ENCODE measurements at regions not wholly inside any gene's neighbourhood (a gene's known extent, or its start where the extent isn't known, plus 50 kb on each side); places are given as distances from the start of the nearest gene placed in this dataset.

DNA sequence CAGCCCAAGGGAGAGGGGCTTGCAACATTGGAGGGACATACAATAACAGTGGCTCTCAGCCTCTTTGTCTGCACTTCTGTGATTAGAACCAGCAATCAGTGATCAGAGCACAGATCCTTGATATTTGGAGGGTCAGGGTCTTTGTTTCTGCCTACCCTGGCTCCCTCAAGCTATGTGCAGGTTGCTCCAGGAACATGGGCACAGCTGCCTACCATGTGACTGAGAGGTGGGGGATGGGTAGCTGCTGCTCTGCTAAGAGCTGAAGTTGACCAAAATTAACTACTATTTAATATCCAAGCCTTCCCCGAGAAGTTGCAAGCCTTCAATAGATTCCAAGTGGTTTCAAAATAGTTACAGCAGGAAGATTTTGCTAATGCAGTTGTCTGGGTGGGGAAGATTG, 202.6 kb downstream of the ZIC5 start:
- TF ChIP-seq, protein P1, sequence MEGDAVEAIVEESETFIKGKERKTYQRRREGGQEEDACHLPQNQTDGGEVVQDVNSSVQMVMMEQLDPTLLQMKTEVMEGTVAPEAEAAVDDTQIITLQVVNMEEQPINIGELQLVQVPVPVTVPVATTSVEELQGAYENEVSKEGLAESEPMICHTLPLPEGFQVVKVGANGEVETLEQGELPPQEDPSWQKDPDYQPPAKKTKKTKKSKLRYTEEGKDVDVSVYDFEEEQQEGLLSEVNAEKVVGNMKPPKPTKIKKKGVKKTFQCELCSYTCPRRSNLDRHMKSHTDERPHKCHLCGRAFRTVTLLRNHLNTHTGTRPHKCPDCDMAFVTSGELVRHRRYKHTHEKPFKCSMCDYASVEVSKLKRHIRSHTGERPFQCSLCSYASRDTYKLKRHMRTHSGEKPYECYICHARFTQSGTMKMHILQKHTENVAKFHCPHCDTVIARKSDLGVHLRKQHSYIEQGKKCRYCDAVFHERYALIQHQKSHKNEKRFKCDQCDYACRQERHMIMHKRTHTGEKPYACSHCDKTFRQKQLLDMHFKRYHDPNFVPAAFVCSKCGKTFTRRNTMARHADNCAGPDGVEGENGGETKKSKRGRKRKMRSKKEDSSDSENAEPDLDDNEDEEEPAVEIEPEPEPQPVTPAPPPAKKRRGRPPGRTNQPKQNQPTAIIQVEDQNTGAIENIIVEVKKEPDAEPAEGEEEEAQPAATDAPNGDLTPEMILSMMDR (IDR thresholded peaks at IDR 0.05), result no peak
- Histone ChIP-seq H3K79me2 (ENCODE audit: insufficient read depth, low read length) (no peaks in the 10 kb centered on the region), H3K4me1 (ENCODE audit: control insufficient read depth in 1 of 2, insufficient read depth in 2 of 2, low read length in 2 of 2) (no peaks in the 10 kb centered on the region), H3K27ac (ENCODE audit: low read depth in 1 of 2, low read length in 2 of 2) (no peak overlapping the region), H3K4me2 (replicated peaks; ENCODE audit: extremely low read depth, low read length, poor library complexity, severe bottlenecking) (no peak overlapping the region), H4K20me1 (ENCODE audit: insufficient read depth, low read length) (no peaks in the 10 kb centered on the region), H3K9me3 (replicated peaks in 1 of 2; ENCODE audit: control insufficient read depth in 1 of 2, insufficient read depth in 1 of 2, low read length in 2 of 2) (peaks cover 28 to 30% of the 10 kb centered on the region in 2 donors), H3K27me3 (ENCODE audit: control insufficient read depth in 2 of 2, insufficient read depth in 2 of 2, low read length in 2 of 2) (no peaks in the 10 kb centered on the region), H3K9ac (ENCODE audit: insufficient read depth, low read length, poor library complexity, severe bottlenecking) (no peak overlapping the region), H2AFZ (ENCODE audit: insufficient read depth, low read depth, low read length, poor library complexity, severe bottlenecking) (no peak overlapping the region), H3K36me3 (replicated peaks in 1 of 2; ENCODE audit: control insufficient read depth in 1 of 2, insufficient read depth in 2 of 2, low read length in 2 of 2) (no peaks in the 10 kb centered on the region), H3K4me3 (replicated peaks in 1 of 3; ENCODE audit: low read depth in 2 of 3, low read length in 3 of 3) (no peak overlapping the region)
- H3K36me3 Mint-ChIP-seq, result no peaks in the 10 kb centered on the region
- WGBS (ENCODE audit: insufficient coverage), result no CpG with 5 or more reads among the region's 1 CpG
- no peaks in the 10 kb centered on the region for H3K4me1 Mint-ChIP-seq
- H3K9me3 Mint-ChIP-seq, result peaks cover 23 to 46% (median 39%) of the 10 kb centered on the region in 7 donors
- H3K27ac Mint-ChIP-seq, result no peak overlapping the region
- H3K27me3 Mint-ChIP-seq (ENCODE audit: low read depth in 3 of 3), result peaks cover 0 to 2% (median 0%) of the 10 kb centered on the region in 3 donors
- intact Hi-C loops (cut with micrococcal nuclease), result no loop called here
- no peak for DNase-seq
- no peak overlapping the region for H3K4me3 Mint-ChIP-seq

DNA sequence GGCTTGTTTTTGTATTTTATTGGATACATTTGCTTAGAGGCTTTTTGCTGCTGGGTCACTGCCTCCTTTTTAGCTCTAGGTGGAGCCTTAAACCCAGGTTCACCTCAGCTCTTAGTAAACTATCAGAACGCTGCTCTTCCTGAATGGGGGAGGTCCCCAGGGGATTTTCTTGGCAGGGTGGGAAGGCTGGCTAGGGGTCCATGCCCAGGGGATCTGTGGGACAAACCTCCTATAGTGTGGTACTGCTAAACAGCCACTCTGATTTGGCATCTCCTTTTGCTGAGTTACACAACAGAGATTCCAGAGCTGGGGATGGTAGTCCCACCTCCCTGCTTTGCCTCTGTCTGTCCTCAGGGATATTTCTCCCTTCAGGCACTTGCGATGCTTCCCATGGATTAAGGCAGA, 204.9 kb downstream of the ZIC5 start:
- H3K4me3 ChIP-seq (replicated peaks in 1 of 3; ENCODE audit: low read depth in 2 of 3, low read length in 3 of 3), result no peak overlapping the region
- no peaks in the 10 kb centered on the region for H3K36me3 ChIP-seq (replicated peaks in 1 of 2; ENCODE audit: control insufficient read depth in 1 of 2, insufficient read depth in 2 of 2, low read length in 2 of 2)
- H3K4me2 ChIP-seq (replicated peaks; ENCODE audit: extremely low read depth, low read length, poor library complexity, severe bottlenecking), result no peak overlapping the region
- no peak overlapping the region for H3K27ac ChIP-seq (ENCODE audit: low read depth in 1 of 2, low read length in 2 of 2)
- intact Hi-C loops (cut with micrococcal nuclease), result no loop called here
- peaks cover 32 to 55% (median 45%) of the 10 kb centered on the region in 7 donors for H3K9me3 Mint-ChIP-seq
- peaks cover 0 to 2% (median 1%) of the 10 kb centered on the region in 3 donors for H3K27me3 Mint-ChIP-seq (ENCODE audit: low read depth in 3 of 3)
- WGBS (ENCODE audit: insufficient coverage), result 100% methylated on average over 1 of the region's 2 CpGs
- TF ChIP-seq, protein P1 (IDR thresholded peaks at IDR 0.05), result no peak
- no peak overlapping the region for H3K9ac ChIP-seq (ENCODE audit: insufficient read depth, low read length, poor library complexity, severe bottlenecking)
- H3K36me3 Mint-ChIP-seq, result no peaks in the 10 kb centered on the region
- H4K20me1 ChIP-seq (ENCODE audit: insufficient read depth, low read length), result no peaks in the 10 kb centered on the region
- peaks cover 33 to 35% of the 10 kb centered on the region in 2 donors for H3K9me3 ChIP-seq (replicated peaks in 1 of 2; ENCODE audit: control insufficient read depth in 1 of 2, insufficient read depth in 1 of 2, low read length in 2 of 2)
- DNase-seq, result no peak
- H3K4me3 Mint-ChIP-seq, result no peak overlapping the region
- H3K27ac Mint-ChIP-seq, result no peak overlapping the region
- no peak overlapping the region for H2AFZ ChIP-seq (ENCODE audit: insufficient read depth, low read depth, low read length, poor library complexity, severe bottlenecking)
- no peaks in the 10 kb centered on the region for H3K4me1 ChIP-seq (ENCODE audit: control insufficient read depth in 1 of 2, insufficient read depth in 2 of 2, low read length in 2 of 2)
- no peaks in the 10 kb centered on the region for H3K4me1 Mint-ChIP-seq
- H3K27me3 ChIP-seq (ENCODE audit: control insufficient read depth in 2 of 2, insufficient read depth in 2 of 2, low read length in 2 of 2), result no peaks in the 10 kb centered on the region
- no peaks in the 10 kb centered on the region for H3K79me2 ChIP-seq (ENCODE audit: insufficient read depth, low read length)
